ENCODE measurements at regions not wholly inside any gene's neighbourhood (a gene's known extent, or its start where the extent isn't known, plus 50 kb on each side); places are given as distances from the start of the nearest gene placed in this dataset.

DNA sequence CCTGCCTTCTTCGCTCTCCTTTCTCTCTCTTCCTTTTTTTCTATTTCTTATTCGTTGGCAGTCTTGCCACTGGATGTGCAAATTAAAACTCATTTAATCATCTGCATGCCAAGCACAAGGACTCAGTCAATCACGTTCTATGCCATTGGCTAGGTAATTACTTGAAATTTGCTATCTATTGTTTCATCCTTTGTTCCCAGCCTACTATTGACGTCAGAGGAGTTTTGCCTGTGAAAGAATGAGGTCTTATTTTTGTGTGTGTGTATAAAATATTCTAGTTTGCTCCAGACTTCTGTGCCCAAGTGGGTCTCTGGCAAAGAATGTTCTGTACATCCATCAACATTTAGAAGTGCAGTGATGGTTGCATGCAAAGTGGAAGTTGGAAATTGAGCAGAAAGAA lies 132.3 kb upstream of the DOK5 start:
- TF ChIP-seq ZC3H11A (IDR thresholded peaks at IDR 0.05) (no peak), EHMT2 (IDR thresholded peaks at IDR 0.05; ENCODE audit: low read depth) (no peak), KDM5A (IDR thresholded peaks at IDR 0.05) (no peak), HOXB13 (CRISPR knock-in tag; IDR thresholded peaks at IDR 0.05; ENCODE audit: low read depth) (no peak), FOSB (CRISPR knock-in tag; IDR thresholded peaks at IDR 0.05) (no peak), MYC (IDR thresholded peaks at IDR 0.05; ENCODE audit: borderline replicate concordance, low read length) (no peak), SMC3 (IDR thresholded peaks at IDR 0.05) (no peak), NFE2L2 (conservative IDR thresholded peaks at IDR 0.05; ENCODE audit: low read length) (no peak), ESRRA (IDR thresholded peaks at IDR 0.05; ENCODE audit: borderline replicate concordance, low read length) (no peak), RFX5 (IDR thresholded peaks at IDR 0.05) (no peak), CHD2 (IDR thresholded peaks at IDR 0.05; ENCODE audit: low read length, partially characterized antibody) (no peak), POLR2A (IDR thresholded peaks at IDR 0.05; ENCODE audit: low read length) (no peak), MAZ (IDR thresholded peaks at IDR 0.05; ENCODE audit: borderline replicate concordance, low read depth, low read length) (no peak), RAD21 (conservative IDR thresholded peaks at IDR 0.05 in 1 of 2, IDR thresholded peaks at IDR 0.05 in 1 of 2) (no peak), HMGXB4 (CRISPR knock-in tag; IDR thresholded peaks at IDR 0.05; ENCODE audit: borderline replicate concordance) (no peak), GATA3 (IDR thresholded peaks at IDR 0.05; ENCODE audit: borderline replicate concordance) (no peak), FOXS1 (CRISPR knock-in tag; IDR thresholded peaks at IDR 0.05) (no peak), POLR2AphosphoS2 (conservative IDR thresholded peaks at IDR 0.05; ENCODE audit: low read length) (no peak)

DNA sequence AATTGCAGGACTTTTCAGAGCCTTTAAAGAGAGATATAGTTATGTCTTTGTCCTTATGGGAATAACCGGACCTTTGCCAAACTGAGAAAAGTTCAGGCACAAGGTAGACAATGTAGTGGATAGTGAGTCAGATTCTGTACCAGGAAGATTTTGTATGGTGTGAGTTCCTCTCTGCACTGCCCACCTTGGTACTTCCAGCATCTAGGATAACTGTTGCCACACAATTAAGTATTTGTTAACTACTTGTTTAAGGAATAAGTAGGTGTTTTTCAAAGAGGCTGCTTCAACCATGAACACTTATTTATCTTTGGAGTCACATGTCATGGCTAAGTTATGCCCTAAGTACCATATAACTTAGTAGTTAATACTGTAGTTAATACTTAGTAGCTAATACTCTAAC lies 131.8 kb upstream of the DOK5 start:
- H3K4me1 ChIP-seq = peaks cover 51% of the 10 kb centered on the region
- H3K4me2 ChIP-seq = no peak overlapping the region
- ChIA-PET POLR2A (no interaction called here), CTCF (interaction anchor here (1.1 kb wide), 1 partner anchor 8 kb away, joined by 4 read pairs; no protein-coding TSS in a partner anchor)
- no peak for DNase-seq (ENCODE audit: low read depth in 1 of 2, low spot score in 1 of 2)
- no peak overlapping the region for H3K4me3 ChIP-seq
- 89% methylated on average over 1 of the region's 1 CpG for WGBS (ENCODE audit: missing lambda C conversion rate)
- no peak for ATAC-seq
- no peak for FAIRE-seq
- H3K27ac ChIP-seq = 0 out of 6 replicates have a peak overlapping the region, but pooled peaks of 1 of the 2 experiments have one; percentile 12
- no peak for TF ChIP-seq EHMT2 (IDR thresholded peaks at IDR 0.05; ENCODE audit: low read depth)
- TF ChIP-seq KDM1A (IDR thresholded peaks at IDR 0.05; ENCODE audit: low read depth) = no peak
- TF ChIP-seq CEBPB (IDR thresholded peaks at IDR 0.05) = no peak
- TF ChIP-seq ZNF302 (CRISPR knock-in tag; IDR thresholded peaks at IDR 0.05) = no peak
- TF ChIP-seq HOXB13 (CRISPR knock-in tag; IDR thresholded peaks at IDR 0.05; ENCODE audit: low read depth) = no peak
- TF ChIP-seq JUN (IDR thresholded peaks at IDR 0.05) = no peak
- TF ChIP-seq RAD21 (conservative IDR thresholded peaks at IDR 0.05 in 1 of 2, IDR thresholded peaks at IDR 0.05 in 1 of 2) = no peak
- TF ChIP-seq, protein P1, sequence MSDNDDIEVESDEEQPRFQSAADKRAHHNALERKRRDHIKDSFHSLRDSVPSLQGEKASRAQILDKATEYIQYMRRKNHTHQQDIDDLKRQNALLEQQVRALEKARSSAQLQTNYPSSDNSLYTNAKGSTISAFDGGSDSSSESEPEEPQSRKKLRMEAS (IDR thresholded peaks at IDR 0.05) = no peak
- no peak for TF ChIP-seq PHF8 (IDR thresholded peaks at IDR 0.05; ENCODE audit: borderline replicate concordance, low read depth)
- TF ChIP-seq TFCP2L1 (CRISPR knock-in tag; IDR thresholded peaks at IDR 0.05) = no peak
- TF ChIP-seq CHD4 (IDR thresholded peaks at IDR 0.05; ENCODE audit: borderline replicate concordance) = no peak
- TF ChIP-seq HOXA7 (CRISPR knock-in tag; IDR thresholded peaks at IDR 0.05) = no peak
- TF ChIP-seq RARB (CRISPR knock-in tag; IDR thresholded peaks at IDR 0.05) = no peak
- TF ChIP-seq CHD2 (IDR thresholded peaks at IDR 0.05; ENCODE audit: low read length, partially characterized antibody) = no peak
- no peak for TF ChIP-seq ELK1 (IDR thresholded peaks at IDR 0.05; ENCODE audit: low read depth, low read length)
- TF ChIP-seq MYC (IDR thresholded peaks at IDR 0.05; ENCODE audit: borderline replicate concordance, low read length) = no peak
- no peak for TF ChIP-seq CBX2 (IDR thresholded peaks at IDR 0.05; ENCODE audit: borderline replicate concordance, low read depth)
- H3K9me3 ChIP-seq = no peaks in the 10 kb centered on the region

More for the DNA sequence above, 132.3 kb upstream of the DOK5 start:
- no peaks in the 10 kb centered on the region for H3K9me3 ChIP-seq
- no peak overlapping the region for H3K27ac ChIP-seq
- no peak overlapping the region for H3K4me2 ChIP-seq
- DNase-seq (ENCODE audit: low read depth in 1 of 2, low spot score in 1 of 2) (no peak), ATAC-seq (no peak), FAIRE-seq (no peak)
- peaks cover 51% of the 10 kb centered on the region for H3K4me1 ChIP-seq
- ChIA-PET POLR2A (no interaction called here), CTCF (interaction anchor here (0.6 kb wide), 1 partner anchor 445 kb away, joined by 3 read pairs; no protein-coding TSS in a partner anchor)
- 79% methylated on average over 4 of the region's 4 CpGs for WGBS (ENCODE audit: missing lambda C conversion rate)
- no peak overlapping the region for H3K4me3 ChIP-seq
